ENCODE measurements at regions not wholly inside any gene's neighbourhood (a gene's known extent, or its start where the extent isn't known, plus 50 kb on each side); places are given as distances from the start of the nearest gene placed in this dataset.
"Not testable (repeated sequence)": the region's sequence is repeated elsewhere in the genome, so short reads cannot be mapped to it uniquely, and the experiment has no call there.

DNA sequence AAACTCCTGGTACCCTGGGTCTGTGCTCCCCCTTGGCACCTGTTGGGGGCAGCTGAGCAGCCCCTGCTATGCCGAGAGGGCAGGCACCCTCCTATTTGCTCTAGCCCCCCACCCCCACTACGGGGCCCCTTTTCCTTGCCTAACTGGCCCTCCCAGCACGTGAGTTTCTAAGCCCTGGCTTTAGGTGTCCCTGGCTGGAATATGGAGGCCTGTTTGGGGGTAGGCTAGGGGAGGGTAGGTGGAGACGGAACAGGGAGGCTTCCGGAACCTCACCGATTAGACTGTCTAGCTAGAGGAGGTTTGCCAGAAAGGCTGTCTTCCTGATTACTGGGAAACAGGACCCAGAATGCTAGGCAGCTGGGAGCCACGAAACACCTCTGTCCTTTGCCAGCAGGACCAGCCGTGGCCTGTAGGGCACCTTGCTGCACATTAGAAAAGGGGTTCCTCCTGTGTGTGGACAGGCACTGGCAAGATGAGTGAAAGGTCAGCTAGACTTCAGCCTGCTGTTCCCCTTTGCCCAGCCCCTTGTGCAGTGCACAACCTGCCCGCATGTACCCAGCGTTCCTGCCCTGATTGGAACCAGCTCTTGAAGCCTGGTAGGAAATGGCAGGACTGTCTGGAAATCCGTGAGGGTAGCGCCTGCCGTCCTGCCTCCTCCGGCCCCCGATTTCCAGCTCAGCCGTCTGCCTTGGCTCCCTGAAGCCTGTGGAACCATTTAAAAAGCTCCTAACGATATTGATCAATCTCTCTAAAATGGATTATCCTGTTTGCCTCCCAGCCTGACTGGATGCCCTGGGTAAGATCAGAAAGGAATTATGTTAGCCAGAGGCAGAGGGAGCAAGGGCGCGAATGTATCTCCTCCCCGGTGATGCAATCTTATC, 83.4 kb upstream of the GSE1 start:
- DNase-seq: no peak

- DNase-seq: no peak
Observed at GRCh38 chr16:85530370-85530739, 82.8 kb upstream of the GSE1 start.

DNA sequence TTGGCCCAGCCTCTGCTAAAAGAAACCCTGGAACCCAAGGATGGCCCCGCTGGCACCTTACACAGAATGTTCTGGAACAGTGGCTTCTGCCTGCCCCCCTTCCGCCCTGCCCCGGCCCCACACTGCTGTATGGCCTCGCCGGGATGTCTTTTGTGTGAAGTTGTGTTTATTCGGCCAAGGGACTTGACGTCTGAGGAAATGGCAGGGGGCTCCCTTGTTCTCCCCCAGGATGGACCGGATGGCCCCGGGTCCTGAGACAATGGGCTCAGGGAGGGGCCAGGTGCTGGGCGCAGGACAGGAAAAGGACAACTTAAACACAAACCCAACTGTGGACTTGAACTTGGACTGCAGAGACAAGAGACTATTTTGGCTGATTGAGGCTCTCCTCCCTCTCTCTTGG, 81.6 kb upstream of the GSE1 start:
- no peak for DNase-seq

- no peak for DNase-seq
Observed at GRCh38 chr16:85532147-85532546, 81.0 kb upstream of the GSE1 start.

GRCh38 chr16:85533593-85533992, 79.5 kb upstream of the GSE1 start:
- DNase-seq: not testable (repeated sequence)

GRCh38 chr16:85534536-85535351, 78.4 kb upstream of the GSE1 start:
- no peak for DNase-seq

DNA sequence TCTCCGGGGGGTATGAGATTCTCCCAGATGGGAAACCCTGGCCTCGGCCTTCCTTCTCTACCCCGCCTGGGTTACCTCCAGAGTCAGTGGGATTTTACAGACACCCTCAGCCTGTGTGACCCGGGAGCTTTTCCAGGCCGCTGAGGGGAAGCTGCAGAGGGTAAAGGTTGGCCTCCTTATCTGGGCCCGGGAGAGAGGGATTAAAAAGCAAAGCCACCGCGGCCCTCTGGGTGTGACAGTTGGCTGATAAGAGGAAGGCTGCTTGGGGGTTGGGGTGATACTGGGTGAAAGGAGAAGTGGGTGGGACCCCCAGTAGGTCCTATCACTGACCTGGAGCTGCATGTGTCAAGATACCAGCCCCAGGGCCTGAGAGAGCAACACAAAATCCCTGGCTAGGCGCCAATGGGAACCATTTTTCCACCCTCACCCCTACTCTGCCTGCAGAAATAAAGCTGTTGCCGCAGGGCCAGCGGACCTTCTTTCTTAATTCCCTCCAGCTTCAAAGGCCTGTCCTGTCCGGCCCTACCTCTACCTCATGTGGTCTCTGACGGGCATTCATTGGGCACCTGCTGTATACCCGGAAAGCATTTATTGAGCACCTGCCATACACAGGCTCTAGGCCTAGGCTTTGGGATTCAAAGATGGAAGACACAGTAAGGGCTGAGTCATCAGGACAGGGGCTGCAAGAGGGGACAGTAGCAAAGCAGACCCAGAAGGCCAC, 77.6 kb upstream of the GSE1 start:
- no peak for DNase-seq

- DNase-seq: no peak
Observed at GRCh38 chr16:85536073-85536410, 77.1 kb upstream of the GSE1 start.

GRCh38 chr16:85536411-85537330, 76.5 kb upstream of the GSE1 start:
- no peak for DNase-seq

DNA sequence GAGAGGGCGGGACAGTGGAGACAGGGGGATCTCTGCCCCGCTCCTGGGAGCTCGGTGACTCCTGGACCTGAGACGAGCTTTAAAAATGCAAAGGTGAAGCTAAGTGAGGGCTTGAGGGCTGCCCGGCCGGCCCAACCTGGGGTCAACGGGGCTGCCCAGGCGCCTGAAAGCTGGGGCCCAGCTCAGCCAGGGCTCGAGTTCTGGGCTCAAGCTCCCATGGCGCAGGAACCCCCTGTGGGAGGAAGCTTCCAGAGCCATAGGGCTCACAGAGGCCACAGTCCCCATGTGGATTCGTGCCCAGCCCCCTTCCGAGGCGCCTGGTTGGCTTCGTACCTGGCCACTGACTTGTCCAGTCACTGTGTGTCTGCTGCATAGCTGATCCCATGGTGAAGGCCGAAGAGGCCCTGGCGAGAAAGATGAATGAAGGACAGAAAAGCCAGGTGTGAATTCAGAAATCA, 75.8 kb upstream of the GSE1 start:
- DNase-seq: no peak

DNA sequence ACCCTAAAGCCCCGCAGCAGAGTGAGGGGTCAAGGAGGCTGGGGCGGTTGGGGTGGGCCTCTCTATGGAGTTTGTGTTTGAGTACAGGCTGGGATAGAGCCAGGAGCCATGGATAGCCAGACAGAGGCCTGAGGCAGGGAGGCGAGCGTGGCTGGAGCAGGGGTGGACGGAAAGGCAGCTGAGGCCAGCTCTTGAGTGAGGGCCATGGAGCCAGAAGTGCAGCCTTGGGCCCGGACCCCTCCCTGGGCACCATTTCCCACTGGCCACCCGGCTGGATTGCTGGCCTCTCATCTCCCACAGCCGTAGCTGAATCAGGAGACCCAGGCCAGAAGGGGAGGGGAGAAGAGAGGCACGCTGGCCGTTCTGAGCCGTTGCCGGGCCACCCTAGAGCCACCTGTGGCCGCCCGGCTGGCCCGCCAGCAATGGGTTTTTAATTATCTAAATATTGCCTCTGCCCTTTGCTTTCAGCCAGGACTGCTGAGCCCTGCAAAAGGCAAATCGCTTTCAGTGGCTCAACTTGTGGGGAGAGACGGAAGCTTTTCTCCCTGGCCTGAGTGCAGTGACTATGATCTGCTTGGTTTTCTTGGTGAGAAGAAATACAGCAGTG, 75.2 kb upstream of the GSE1 start:
- DNase-seq: no peak

DNA sequence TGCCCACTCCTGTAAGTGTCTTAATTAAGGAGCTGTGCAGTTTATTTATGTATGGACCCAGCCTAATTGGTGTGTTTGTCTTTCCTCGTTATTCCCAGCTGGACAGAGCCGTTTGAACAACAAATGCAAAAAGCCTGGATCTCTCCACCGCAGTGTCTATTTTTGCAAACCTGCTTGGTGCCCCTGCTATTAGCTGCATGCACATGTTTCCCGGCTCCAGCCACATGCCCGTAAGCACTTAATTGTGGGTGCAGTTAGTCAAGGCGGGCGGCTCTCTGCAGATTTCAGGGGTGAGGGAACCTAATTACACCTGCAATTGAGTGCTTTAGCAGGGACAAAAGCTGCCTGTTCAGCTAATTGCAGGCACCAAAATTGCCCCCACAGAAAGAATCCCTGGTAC, 74.0 kb upstream of the GSE1 start:
- DNase-seq: no peak

GRCh38 chr16:85539629-85540291, 73.4 kb upstream of the GSE1 start:
- DNase-seq: no peak

DNA sequence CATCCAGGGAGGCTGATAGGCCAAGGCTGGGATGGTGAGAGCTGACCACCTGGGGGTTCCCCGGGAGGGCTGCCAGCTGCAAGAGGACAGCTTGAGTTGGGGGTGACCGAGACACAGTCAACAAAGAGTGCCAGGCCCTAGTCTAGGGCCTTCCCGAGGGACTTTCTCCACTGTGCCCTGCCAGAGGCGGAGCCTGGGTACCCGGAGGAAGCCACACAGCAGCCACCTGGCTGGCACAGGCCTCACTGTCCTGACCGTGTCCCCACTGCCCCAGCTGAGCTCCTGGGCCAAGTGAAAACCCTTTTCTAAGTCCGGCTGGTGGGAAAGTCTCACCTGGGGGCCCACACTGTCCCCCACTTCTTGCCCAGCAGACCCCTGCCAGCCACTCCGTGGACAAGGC, 71.9 kb upstream of the GSE1 start:
- DNase-seq: no peak

- no peak for DNase-seq
Observed at GRCh38 chr16:85541619-85541979, 71.5 kb upstream of the GSE1 start.

GRCh38 chr16:85541980-85542900, 70.9 kb upstream of the GSE1 start:
- no peak for DNase-seq

GRCh38 chr16:85543536-85543935, 69.6 kb upstream of the GSE1 start:
- no peak for DNase-seq

DNA sequence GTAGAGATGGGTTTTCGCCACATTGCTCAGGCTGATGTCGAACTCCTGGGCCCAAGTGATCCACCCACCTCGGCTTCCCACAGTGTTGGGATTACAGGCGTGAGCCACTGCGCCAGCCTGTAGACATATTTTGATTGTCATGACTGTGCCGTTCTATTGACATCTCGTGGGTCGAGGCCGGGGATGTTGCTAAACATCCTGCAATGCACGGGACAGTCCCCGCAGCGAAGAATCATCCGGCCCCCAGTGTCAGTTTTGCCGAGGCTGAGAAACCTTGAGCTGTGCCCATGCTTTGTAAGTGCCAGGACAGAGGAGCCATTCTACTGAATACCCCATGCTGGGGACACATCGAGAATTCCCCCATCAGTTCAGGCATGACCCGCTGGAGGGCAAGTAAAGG, 69.1 kb upstream of the GSE1 start:
- no peak for DNase-seq

GRCh38 chr16:85544668-85545067, 68.5 kb upstream of the GSE1 start:
- no peak for DNase-seq

Data from amygdala (tissue), 56 donors.